ENCODE measurements at regions not wholly inside any gene's neighbourhood (a gene's known extent, or its start where the extent isn't known, plus 50 kb on each side); places are given as distances from the start of the nearest gene placed in this dataset.

DNA sequence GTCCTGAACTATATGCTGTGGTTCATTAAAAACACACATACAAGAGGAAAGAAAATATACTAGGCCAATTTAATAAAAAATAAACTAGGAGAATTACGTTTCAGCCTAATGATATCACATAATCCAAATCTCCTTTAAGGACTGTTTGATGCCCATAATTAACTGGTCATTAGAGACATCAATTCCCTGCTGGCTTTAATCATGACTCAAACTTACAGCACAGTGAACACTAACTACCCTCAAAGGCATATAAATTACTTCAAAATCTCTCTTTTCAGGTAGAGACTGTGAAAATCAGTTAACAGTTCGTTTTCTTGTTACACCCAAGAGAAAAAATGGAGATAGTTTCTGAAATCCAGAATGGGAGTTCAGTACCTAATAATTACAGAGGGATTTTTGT lies 567.4 kb downstream of the CBLN2 start:
- TF ChIP-seq, protein P1, sequence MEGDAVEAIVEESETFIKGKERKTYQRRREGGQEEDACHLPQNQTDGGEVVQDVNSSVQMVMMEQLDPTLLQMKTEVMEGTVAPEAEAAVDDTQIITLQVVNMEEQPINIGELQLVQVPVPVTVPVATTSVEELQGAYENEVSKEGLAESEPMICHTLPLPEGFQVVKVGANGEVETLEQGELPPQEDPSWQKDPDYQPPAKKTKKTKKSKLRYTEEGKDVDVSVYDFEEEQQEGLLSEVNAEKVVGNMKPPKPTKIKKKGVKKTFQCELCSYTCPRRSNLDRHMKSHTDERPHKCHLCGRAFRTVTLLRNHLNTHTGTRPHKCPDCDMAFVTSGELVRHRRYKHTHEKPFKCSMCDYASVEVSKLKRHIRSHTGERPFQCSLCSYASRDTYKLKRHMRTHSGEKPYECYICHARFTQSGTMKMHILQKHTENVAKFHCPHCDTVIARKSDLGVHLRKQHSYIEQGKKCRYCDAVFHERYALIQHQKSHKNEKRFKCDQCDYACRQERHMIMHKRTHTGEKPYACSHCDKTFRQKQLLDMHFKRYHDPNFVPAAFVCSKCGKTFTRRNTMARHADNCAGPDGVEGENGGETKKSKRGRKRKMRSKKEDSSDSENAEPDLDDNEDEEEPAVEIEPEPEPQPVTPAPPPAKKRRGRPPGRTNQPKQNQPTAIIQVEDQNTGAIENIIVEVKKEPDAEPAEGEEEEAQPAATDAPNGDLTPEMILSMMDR (IDR thresholded peaks at IDR 0.05; ENCODE audit: insufficient read depth, low read depth, low read length) = no peak
- H3K4me3 ChIP-seq (ENCODE audit: low read depth, low read length) = no peak overlapping the region
- DNase-seq (ENCODE audit: low read depth) = no peak

DNA sequence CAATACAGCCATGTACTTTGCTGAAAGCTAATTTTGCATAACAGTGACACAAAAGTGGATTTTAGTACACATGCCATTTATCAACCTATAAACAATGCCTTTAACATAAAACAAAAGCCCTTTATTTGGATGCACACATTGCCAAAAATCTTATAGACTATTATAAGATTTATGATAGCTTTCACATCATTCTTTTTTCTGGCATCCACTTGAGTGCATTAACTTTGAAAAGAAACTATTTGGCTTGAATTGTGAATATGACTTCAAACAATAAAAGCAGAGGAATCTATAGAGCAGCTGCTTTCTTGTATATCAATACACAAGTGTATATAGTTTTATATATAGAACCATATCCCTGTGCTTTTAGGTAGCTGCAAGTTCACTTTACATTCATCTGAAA lies 577.4 kb downstream of the CBLN2 start:
- no peak for DNase-seq (ENCODE audit: low read depth)
- TF ChIP-seq, protein P1 (IDR thresholded peaks at IDR 0.05; ENCODE audit: insufficient read depth, low read depth, low read length) = no peak
- no peak overlapping the region for H3K4me3 ChIP-seq (ENCODE audit: low read depth, low read length)

GRCh38 chr18:71958605-71959004 lies 585.5 kb downstream of the CBLN2 start:
- TF ChIP-seq, protein P1 (IDR thresholded peaks at IDR 0.05; ENCODE audit: insufficient read depth, low read depth, low read length) = no peak
- DNase-seq (ENCODE audit: low read depth) = no peak

DNA sequence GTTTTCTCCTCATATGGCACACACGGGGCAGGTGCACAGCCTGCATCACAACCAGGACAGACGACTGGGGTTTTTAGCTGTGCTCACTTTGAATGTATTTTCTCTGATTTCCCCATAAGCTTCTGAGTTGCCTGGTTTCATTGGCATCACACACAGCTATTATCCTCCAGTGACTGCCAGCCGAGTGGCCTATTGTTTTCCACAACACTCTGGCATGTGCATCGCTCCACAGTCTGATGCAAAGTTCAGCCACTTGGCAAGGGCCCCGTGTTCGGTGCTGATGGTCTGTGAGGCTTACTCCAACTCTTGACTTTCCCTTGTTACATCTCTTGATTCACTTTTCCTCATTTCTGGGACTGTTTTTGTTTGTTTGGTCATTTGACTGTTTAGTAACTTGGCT lies 593.1 kb downstream of the CBLN2 start:
- H3K4me3 ChIP-seq (ENCODE audit: low read depth, low read length) = no peak overlapping the region
- DNase-seq (ENCODE audit: low read depth) = peak; percentile 2

More at GRCh38 chr18:71958605-71959004, 585.5 kb downstream of the CBLN2 start:
- no peak overlapping the region for H3K4me3 ChIP-seq (ENCODE audit: low read depth, low read length)

GRCh38 chr18:71942433-71942832 lies 601.7 kb downstream of the CBLN2 start:
- no peak overlapping the region for H3K4me3 ChIP-seq (ENCODE audit: low read depth, low read length)
- DNase-seq (ENCODE audit: low read depth) = no peak
- TF ChIP-seq, protein P1 (IDR thresholded peaks at IDR 0.05; ENCODE audit: insufficient read depth, low read depth, low read length) = no peak

More for the DNA sequence above, 593.1 kb downstream of the CBLN2 start:
- TF ChIP-seq, protein P1 (IDR thresholded peaks at IDR 0.05; ENCODE audit: insufficient read depth, low read depth, low read length) = no peak

- no peak for DNase-seq (ENCODE audit: low read depth)
- no peak overlapping the region for H3K4me3 ChIP-seq (ENCODE audit: low read depth, low read length)
- TF ChIP-seq, protein P1 (IDR thresholded peaks at IDR 0.05; ENCODE audit: insufficient read depth, low read depth, low read length) = no peak
Observed at GRCh38 chr18:71939483-71939882, 604.7 kb downstream of the CBLN2 start.

- TF ChIP-seq, protein P1 (IDR thresholded peaks at IDR 0.05; ENCODE audit: insufficient read depth, low read depth, low read length) = no peak
- H3K4me3 ChIP-seq (ENCODE audit: low read depth, low read length) = no peak overlapping the region
- no peak for DNase-seq (ENCODE audit: low read depth)
Observed at GRCh38 chr18:71936744-71937143, 607.4 kb downstream of the CBLN2 start.

Measured in fibroblast of villous mesenchyme (primary cell).